ENCODE measurements at regions not wholly inside any gene's neighbourhood (a gene's known extent, or its start where the extent isn't known, plus 50 kb on each side); places are given as distances from the start of the nearest gene placed in this dataset.
A peak's percentile ranks its signal among the peaks of the same experiment; 100 is the strongest.

DNA sequence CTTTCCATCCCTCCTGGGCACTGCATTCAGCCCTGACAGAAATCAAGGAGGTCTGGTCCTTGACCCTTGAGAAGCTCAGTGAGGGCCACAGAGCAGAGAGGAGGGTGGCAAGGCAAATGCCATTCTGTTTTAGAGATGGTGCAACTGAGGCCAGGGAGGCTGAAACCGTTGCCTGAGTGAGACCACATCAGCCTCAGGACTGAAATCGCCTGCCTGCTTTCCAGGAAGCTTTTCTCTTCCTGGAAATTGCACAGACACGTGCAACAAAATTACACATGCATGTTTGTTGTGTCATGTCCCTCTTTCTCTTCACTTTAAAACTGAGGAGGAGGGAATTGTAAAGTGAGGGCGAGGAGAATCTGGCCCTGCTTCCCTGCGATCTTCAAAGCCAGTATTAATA is 113.7 kb upstream of the PDE10A start (continued):
- TF ChIP-seq, protein P1, sequence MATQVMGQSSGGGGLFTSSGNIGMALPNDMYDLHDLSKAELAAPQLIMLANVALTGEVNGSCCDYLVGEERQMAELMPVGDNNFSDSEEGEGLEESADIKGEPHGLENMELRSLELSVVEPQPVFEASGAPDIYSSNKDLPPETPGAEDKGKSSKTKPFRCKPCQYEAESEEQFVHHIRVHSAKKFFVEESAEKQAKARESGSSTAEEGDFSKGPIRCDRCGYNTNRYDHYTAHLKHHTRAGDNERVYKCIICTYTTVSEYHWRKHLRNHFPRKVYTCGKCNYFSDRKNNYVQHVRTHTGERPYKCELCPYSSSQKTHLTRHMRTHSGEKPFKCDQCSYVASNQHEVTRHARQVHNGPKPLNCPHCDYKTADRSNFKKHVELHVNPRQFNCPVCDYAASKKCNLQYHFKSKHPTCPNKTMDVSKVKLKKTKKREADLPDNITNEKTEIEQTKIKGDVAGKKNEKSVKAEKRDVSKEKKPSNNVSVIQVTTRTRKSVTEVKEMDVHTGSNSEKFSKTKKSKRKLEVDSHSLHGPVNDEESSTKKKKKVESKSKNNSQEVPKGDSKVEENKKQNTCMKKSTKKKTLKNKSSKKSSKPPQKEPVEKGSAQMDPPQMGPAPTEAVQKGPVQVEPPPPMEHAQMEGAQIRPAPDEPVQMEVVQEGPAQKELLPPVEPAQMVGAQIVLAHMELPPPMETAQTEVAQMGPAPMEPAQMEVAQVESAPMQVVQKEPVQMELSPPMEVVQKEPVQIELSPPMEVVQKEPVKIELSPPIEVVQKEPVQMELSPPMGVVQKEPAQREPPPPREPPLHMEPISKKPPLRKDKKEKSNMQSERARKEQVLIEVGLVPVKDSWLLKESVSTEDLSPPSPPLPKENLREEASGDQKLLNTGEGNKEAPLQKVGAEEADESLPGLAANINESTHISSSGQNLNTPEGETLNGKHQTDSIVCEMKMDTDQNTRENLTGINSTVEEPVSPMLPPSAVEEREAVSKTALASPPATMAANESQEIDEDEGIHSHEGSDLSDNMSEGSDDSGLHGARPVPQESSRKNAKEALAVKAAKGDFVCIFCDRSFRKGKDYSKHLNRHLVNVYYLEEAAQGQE (IDR thresholded peaks at IDR 0.05; ENCODE audit: unreplicated experiment): no peak
- no peak for TF ChIP-seq EZH2phosphoT487 (IDR thresholded peaks at IDR 0.05; ENCODE audit: unreplicated experiment)
- no peak for TF ChIP-seq CREB1 (CRISPR knock-in tag; IDR thresholded peaks at IDR 0.05; ENCODE audit: low read depth)
- TF ChIP-seq, protein P2, sequence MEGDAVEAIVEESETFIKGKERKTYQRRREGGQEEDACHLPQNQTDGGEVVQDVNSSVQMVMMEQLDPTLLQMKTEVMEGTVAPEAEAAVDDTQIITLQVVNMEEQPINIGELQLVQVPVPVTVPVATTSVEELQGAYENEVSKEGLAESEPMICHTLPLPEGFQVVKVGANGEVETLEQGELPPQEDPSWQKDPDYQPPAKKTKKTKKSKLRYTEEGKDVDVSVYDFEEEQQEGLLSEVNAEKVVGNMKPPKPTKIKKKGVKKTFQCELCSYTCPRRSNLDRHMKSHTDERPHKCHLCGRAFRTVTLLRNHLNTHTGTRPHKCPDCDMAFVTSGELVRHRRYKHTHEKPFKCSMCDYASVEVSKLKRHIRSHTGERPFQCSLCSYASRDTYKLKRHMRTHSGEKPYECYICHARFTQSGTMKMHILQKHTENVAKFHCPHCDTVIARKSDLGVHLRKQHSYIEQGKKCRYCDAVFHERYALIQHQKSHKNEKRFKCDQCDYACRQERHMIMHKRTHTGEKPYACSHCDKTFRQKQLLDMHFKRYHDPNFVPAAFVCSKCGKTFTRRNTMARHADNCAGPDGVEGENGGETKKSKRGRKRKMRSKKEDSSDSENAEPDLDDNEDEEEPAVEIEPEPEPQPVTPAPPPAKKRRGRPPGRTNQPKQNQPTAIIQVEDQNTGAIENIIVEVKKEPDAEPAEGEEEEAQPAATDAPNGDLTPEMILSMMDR (conservative IDR thresholded peaks at IDR 0.05; ENCODE audit: low read depth in 2 of 2): no peak

DNA sequence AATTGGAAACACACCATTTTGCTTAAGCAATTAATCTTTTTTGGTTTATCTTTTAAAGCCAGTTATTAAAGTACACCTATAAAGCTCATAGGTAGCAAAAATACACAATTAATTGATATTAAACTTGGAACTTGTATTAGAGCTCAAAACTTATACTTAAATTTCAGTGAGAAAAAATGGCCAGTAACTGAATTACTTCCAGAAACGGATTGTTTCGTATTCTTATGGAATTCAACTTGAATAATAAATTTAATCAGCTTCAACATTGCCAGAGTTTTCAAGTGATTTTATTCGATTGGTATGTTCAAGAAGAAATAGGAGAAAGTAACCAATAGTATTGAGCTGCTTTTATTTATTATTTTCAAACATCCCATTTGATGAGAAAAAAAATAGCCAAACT is 112.7 kb upstream of the PDE10A start:
- Histone ChIP-seq H3K27me3 (ENCODE audit: insufficient read depth) (peaks cover 8% of the 10 kb centered on the region; the same call in 1 of the 2 replicates), H3K79me2 (replicated peaks; ENCODE audit: insufficient read depth) (no peaks in the 10 kb centered on the region), H3F3A (replicated peaks; ENCODE audit: low read depth) (no peaks in the 10 kb centered on the region), H4K20me1 (replicated peaks; ENCODE audit: insufficient read depth) (no peaks in the 10 kb centered on the region), H3K4me2 (peak overlapping the region; percentile 66; the same call in 1 of the 2 replicates), H3K36me3 (ENCODE audit: insufficient read depth) (no peaks in the 10 kb centered on the region), H2AFZ (no peak overlapping the region), H3K27ac (ENCODE audit: low read depth) (no peak overlapping the region), H3K4me3 (no peak overlapping the region), H3K9me2 (ENCODE audit: insufficient read depth) (no peaks in the 10 kb centered on the region), H3K4me1 (ENCODE audit: insufficient read depth) (peaks cover 17% of the 10 kb centered on the region)
- no peaks in the 10 kb centered on the region for H3K9me3 Mint-ChIP-seq
- no peak for ATAC-seq
- no peak overlapping the region for H3K27ac Mint-ChIP-seq
- H3K4me1 Mint-ChIP-seq: peaks cover 30% of the 10 kb centered on the region
- no peaks in the 10 kb centered on the region for H3K36me3 Mint-ChIP-seq (ENCODE audit: low read depth)
- no peak overlapping the region for H3K4me3 Mint-ChIP-seq
- TF ChIP-seq, protein P1 (IDR thresholded peaks at IDR 0.05; ENCODE audit: unreplicated experiment): no peak
- TF ChIP-seq STAT1 (IDR thresholded peaks at IDR 0.05; ENCODE audit: unreplicated experiment) (no peak), POLR2AphosphoS5 (IDR thresholded peaks at IDR 0.05; ENCODE audit: low read depth) (no peak)
- TF ChIP-seq, protein P2 (conservative IDR thresholded peaks at IDR 0.05; ENCODE audit: low read depth in 2 of 2): no peak
- H3K27me3 Mint-ChIP-seq (ENCODE audit: insufficient read depth, low read depth, poor library complexity): peaks cover 10% of the 10 kb centered on the region
- no peak for DNase-seq (ENCODE audit: low spot score)

Data from GM23338 (cell line).